Breast epithelium (tissue), 3 donors: ENCODE measurements at regions not wholly inside any gene's neighbourhood (a gene's known extent, or its start where the extent isn't known, plus 50 kb on each side); places are given as distances from the start of the nearest gene placed in this dataset.

Source experiments
- CTCF ChIP-seq, 3 donors: fragments of 450-650 bp; IDR thresholded peaks; one replicate each; pipeline ENCODE4 v1.5.1; 2016 to 2017; ENCODE audit warnings: antibody characterized with exemption in 3 of 3, mild to moderate bottlenecking in 3 of 3, moderate library complexity in 3 of 3
- POLR2A ChIP-seq: fragments of 450-650 bp; IDR thresholded peaks from one replicate; pipeline ENCODE4 v1.6.1; 2016; ENCODE audit warnings: antibody characterized with exemption, mild to moderate bottlenecking, moderate library complexity
- POLR2AphosphoS5 ChIP-seq, 3 donors: sonication (generic); formaldehyde crosslinking; IDR thresholded peaks; one replicate each; pipeline ENCODE4 v1.6.1; 2017; ENCODE audit warnings: antibody characterized with exemption in 3 of 3

- TF ChIP-seq CTCF (IDR thresholded peaks at IDR 0.05) = no peak
- TF ChIP-seq POLR2A = no peak
- TF ChIP-seq POLR2AphosphoS5 (IDR thresholded peaks at IDR 0.05) = no peak
Measured at GRCh38 chr5:117433818-117434217, 859.2 kb upstream of the SEMA6A start.
